ENCODE measurements at regions not wholly inside any gene's neighbourhood (a gene's known extent, or its start where the extent isn't known, plus 50 kb on each side); places are given as distances from the start of the nearest gene placed in this dataset.

DNA sequence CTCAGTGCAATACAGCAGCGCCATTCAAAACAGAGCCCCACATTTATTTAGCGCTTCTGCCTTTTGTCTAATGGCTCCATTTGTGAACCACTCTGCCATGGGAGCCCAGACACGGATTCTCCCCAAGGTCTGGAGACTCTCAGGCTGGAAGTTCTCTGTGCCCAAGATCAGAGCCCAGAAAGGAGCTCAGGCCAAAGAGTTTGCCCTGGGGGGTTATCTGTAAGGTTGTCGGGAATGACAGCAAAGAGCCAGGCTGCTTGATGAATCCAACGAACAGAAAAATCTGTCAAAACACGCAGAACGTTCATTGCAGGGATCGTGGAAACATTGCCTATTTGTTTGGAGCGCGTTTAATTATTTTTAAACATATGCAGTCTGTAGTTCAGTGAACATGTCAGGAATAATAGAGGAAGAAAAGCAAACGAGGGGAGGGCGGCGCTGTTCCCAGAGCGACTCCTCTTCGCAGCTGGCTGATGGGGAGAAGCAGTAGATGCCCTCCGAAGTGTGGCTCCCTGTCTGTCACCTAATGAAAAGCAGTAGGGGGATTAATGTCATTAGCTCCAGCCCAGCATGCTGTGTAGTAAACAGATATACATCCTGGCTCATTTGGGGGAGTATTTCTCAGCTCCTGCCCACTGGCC is 464.9 kb upstream of the MPDZ start:
- TF ChIP-seq, protein P1, sequence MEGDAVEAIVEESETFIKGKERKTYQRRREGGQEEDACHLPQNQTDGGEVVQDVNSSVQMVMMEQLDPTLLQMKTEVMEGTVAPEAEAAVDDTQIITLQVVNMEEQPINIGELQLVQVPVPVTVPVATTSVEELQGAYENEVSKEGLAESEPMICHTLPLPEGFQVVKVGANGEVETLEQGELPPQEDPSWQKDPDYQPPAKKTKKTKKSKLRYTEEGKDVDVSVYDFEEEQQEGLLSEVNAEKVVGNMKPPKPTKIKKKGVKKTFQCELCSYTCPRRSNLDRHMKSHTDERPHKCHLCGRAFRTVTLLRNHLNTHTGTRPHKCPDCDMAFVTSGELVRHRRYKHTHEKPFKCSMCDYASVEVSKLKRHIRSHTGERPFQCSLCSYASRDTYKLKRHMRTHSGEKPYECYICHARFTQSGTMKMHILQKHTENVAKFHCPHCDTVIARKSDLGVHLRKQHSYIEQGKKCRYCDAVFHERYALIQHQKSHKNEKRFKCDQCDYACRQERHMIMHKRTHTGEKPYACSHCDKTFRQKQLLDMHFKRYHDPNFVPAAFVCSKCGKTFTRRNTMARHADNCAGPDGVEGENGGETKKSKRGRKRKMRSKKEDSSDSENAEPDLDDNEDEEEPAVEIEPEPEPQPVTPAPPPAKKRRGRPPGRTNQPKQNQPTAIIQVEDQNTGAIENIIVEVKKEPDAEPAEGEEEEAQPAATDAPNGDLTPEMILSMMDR (IDR thresholded peaks at IDR 0.05) = no peak
- TF ChIP-seq EP300 (IDR thresholded peaks at IDR 0.05) (no peak), POLR2A (IDR thresholded peaks at IDR 0.05) (no peak)

Measured in sigmoid colon (tissue), 4 donors.